ENCODE measurements at regions not wholly inside any gene's neighbourhood (a gene's known extent, or its start where the extent isn't known, plus 50 kb on each side); places are given as distances from the start of the nearest gene placed in this dataset.

- TF ChIP-seq, protein P1, sequence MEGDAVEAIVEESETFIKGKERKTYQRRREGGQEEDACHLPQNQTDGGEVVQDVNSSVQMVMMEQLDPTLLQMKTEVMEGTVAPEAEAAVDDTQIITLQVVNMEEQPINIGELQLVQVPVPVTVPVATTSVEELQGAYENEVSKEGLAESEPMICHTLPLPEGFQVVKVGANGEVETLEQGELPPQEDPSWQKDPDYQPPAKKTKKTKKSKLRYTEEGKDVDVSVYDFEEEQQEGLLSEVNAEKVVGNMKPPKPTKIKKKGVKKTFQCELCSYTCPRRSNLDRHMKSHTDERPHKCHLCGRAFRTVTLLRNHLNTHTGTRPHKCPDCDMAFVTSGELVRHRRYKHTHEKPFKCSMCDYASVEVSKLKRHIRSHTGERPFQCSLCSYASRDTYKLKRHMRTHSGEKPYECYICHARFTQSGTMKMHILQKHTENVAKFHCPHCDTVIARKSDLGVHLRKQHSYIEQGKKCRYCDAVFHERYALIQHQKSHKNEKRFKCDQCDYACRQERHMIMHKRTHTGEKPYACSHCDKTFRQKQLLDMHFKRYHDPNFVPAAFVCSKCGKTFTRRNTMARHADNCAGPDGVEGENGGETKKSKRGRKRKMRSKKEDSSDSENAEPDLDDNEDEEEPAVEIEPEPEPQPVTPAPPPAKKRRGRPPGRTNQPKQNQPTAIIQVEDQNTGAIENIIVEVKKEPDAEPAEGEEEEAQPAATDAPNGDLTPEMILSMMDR (conservative IDR thresholded peaks at IDR 0.05 in 1 of 2, IDR thresholded peaks at IDR 0.05 in 1 of 2; ENCODE audit: low read depth in 1 of 2, low read length in 2 of 2), result no peak
- no peak for TF ChIP-seq EZH2 (IDR thresholded peaks at IDR 0.05; ENCODE audit: low read length, missing control alignments)
These were observed 471.4 kb upstream of the B3GAT1 start for GRCh38 chr11:134883484-134883883.
